ENCODE measurements at regions not wholly inside any gene's neighbourhood (a gene's known extent, or its start where the extent isn't known, plus 50 kb on each side); places are given as distances from the start of the nearest gene placed in this dataset.

- Mint-ChIP-seq H3K4me1 (no peaks in the 10 kb centered on the region), H3K27me3 (peaks cover 3% of the 10 kb centered on the region), H3K27ac (no peak overlapping the region), H3K4me3 (no peak overlapping the region), H3K9me3 (no peaks in the 10 kb centered on the region), H3K36me3 (ENCODE audit: low read depth) (no peaks in the 10 kb centered on the region)
- DNase-seq: no peak
- ChIA-PET POLR2A (no interaction called here), CTCF (no interaction called here)
- intact Hi-C loops (cut with micrococcal nuclease): no loop called here
- TF ChIP-seq CTCF (IDR thresholded peaks at IDR 0.05): no peak
- ATAC-seq (ENCODE audit: low read depth): no peak
Observed at GRCh38 chr21:15197696-15198095, 132.9 kb upstream of the NRIP1 start.

GRCh38 chr21:15199414-15200383, 134.9 kb upstream of the NRIP1 start:
- Mint-ChIP-seq H3K36me3 (ENCODE audit: low read depth) (no peaks in the 10 kb centered on the region), H3K27me3 (peaks cover 12% of the 10 kb centered on the region), H3K27ac (no peak overlapping the region), H3K4me3 (no peak overlapping the region), H3K4me1 (no peaks in the 10 kb centered on the region), H3K9me3 (no peaks in the 10 kb centered on the region)
- ChIA-PET POLR2A (no interaction called here), CTCF (interaction anchor here (0.7 kb wide), 1 partner anchor 11 kb away, joined by 3 read pairs; no protein-coding TSS in a partner anchor)
- TF ChIP-seq CTCF (IDR thresholded peaks at IDR 0.05): no peak
- no peak for ATAC-seq (ENCODE audit: low read depth)
- intact Hi-C loops (cut with micrococcal nuclease): no loop called here
- DNase-seq: no peak

- POLR2A ChIA-PET: no interaction called here
- Mint-ChIP-seq H3K4me3 (no peak overlapping the region), H3K27ac (no peak overlapping the region), H3K36me3 (ENCODE audit: low read depth) (no peaks in the 10 kb centered on the region), H3K9me3 (no peaks in the 10 kb centered on the region), H3K4me1 (peaks cover 16% of the 10 kb centered on the region), H3K27me3 (peaks cover 31% of the 10 kb centered on the region)
- DNase-seq (no peak), ATAC-seq (ENCODE audit: low read depth) (no peak)
- TF ChIP-seq CTCF (IDR thresholded peaks at IDR 0.05): no peak
- CTCF ChIA-PET: no interaction called here
- intact Hi-C loops (cut with micrococcal nuclease): no loop called here
Observed at GRCh38 chr21:15203740-15204139, 138.9 kb upstream of the NRIP1 start.

- ChIA-PET POLR2A (no interaction called here), CTCF (no interaction called here)
- intact Hi-C loops (cut with micrococcal nuclease): no loop called here
- Mint-ChIP-seq H3K4me3 (no peak overlapping the region), H3K27me3 (peaks cover 31% of the 10 kb centered on the region), H3K4me1 (peaks cover 16% of the 10 kb centered on the region), H3K9me3 (no peaks in the 10 kb centered on the region), H3K27ac (no peak overlapping the region), H3K36me3 (ENCODE audit: low read depth) (no peaks in the 10 kb centered on the region)
- ATAC-seq (ENCODE audit: low read depth): no peak
- no peak for TF ChIP-seq CTCF (IDR thresholded peaks at IDR 0.05)
- no peak for DNase-seq
Observed at GRCh38 chr21:15204140-15204969, 139.6 kb upstream of the NRIP1 start.

- H3K9me3 Mint-ChIP-seq: no peaks in the 10 kb centered on the region
- no peak for DNase-seq
- ChIA-PET POLR2A (no interaction called here), CTCF (no interaction called here)
- TF ChIP-seq CTCF (IDR thresholded peaks at IDR 0.05): no peak
- no peak for ATAC-seq (ENCODE audit: low read depth)
- no peaks in the 10 kb centered on the region for H3K36me3 Mint-ChIP-seq (ENCODE audit: low read depth)
- H3K27ac Mint-ChIP-seq: no peak overlapping the region
- H3K4me3 Mint-ChIP-seq: no peak overlapping the region
- intact Hi-C loops (cut with micrococcal nuclease): loop anchor here (5.0 kb wide), 3 partner anchors 43 to 328 kb away; no protein-coding TSS in a partner anchor
- H3K4me1 Mint-ChIP-seq: peaks cover 16% of the 10 kb centered on the region
- peaks cover 33% of the 10 kb centered on the region for H3K27me3 Mint-ChIP-seq
Observed at GRCh38 chr21:15204970-15205286, 140.1 kb upstream of the NRIP1 start.

Measured in activated B cell treated with CpG ODN at 0.5 μM for 24 hours (primary cell).